Vagina (tissue), 2 donors: ENCODE measurements at regions not wholly inside any gene's neighbourhood (a gene's known extent, or its start where the extent isn't known, plus 50 kb on each side); places are given as distances from the start of the nearest gene placed in this dataset.

Experiments used
- POLR2A ChIP-seq, 2 donors: fragments of 450-650 bp; IDR thresholded peaks; one replicate each; pipeline ENCODE4 v1.6.1; 2017; ENCODE audit warnings: antibody characterized with exemption in 2 of 2, mild to moderate bottlenecking in 2 of 2, moderate library complexity in 2 of 2
- POLR2AphosphoS5 ChIP-seq, 2 donors: sonication (generic); formaldehyde crosslinking; IDR thresholded peaks; one replicate each; pipeline ENCODE4 v1.9.0; 2017; ENCODE audit warnings: antibody characterized with exemption in 2 of 2, mild to moderate bottlenecking in 2 of 2, low read depth in 1 of 2; ENCODE audit not compliant: insufficient read depth in 1 of 2
- TF ChIP-seq, protein P1 (sequence below), 3 experiments: fragments of 450-650 bp in 2 of 3; fragments of 200-600 bp in 1 of 3; sonication (generic) in 1 of 3; IDR thresholded peaks; one replicate each; pipeline ENCODE4 v1.5.1; 2017 to 2019; ENCODE audit warnings: antibody characterized with exemption in 3 of 3, mild to moderate bottlenecking in 2 of 3, moderate library complexity in 2 of 3

DNA sequence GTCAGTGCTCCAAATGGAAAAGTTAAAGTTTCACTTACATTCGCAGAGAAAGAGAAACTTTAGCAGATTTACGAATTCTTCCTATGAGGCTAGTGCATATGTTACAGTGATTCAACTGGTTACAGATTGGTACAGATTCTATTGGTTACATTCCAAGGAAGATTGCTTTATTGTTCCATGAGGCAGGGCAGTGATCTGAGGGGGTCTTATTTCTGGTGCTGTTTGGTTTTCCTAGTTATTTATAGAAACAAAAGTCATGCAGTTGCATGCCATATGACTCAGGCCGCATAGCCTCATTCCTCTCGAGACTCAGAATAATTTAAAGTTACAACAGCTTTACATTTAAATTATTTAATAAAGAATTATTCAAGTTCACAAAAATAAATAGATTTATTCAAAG lies 385.4 kb upstream of the SYT4 start:
- no peak for TF ChIP-seq POLR2A (IDR thresholded peaks at IDR 0.05)
- TF ChIP-seq, protein P1, sequence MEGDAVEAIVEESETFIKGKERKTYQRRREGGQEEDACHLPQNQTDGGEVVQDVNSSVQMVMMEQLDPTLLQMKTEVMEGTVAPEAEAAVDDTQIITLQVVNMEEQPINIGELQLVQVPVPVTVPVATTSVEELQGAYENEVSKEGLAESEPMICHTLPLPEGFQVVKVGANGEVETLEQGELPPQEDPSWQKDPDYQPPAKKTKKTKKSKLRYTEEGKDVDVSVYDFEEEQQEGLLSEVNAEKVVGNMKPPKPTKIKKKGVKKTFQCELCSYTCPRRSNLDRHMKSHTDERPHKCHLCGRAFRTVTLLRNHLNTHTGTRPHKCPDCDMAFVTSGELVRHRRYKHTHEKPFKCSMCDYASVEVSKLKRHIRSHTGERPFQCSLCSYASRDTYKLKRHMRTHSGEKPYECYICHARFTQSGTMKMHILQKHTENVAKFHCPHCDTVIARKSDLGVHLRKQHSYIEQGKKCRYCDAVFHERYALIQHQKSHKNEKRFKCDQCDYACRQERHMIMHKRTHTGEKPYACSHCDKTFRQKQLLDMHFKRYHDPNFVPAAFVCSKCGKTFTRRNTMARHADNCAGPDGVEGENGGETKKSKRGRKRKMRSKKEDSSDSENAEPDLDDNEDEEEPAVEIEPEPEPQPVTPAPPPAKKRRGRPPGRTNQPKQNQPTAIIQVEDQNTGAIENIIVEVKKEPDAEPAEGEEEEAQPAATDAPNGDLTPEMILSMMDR (IDR thresholded peaks at IDR 0.05): no peak
- no peak for TF ChIP-seq POLR2AphosphoS5 (IDR thresholded peaks at IDR 0.05; ENCODE audit: insufficient read depth in 1 of 2, low read depth in 1 of 2)
